GM19438 (cell line): ENCODE measurements at regions not wholly inside any gene's neighbourhood (a gene's known extent, or its start where the extent isn't known, plus 50 kb on each side); places are given as distances from the start of the nearest gene placed in this dataset.

Experiments used
- ATAC-seq: cut with Tn5 transposase; IDR thresholded peaks from one replicate; pipeline ENCODE4 v1.9.1; 2021; ENCODE audit warnings: low read depth; ENCODE audit not compliant: unreplicated experiment

GRCh38 chr9:28868228-28868990 is 1295.1 kb upstream of the C9orf72 start:
- ATAC-seq, result no peak

GRCh38 chr9:28882529-28882928 is 1309.2 kb upstream of the C9orf72 start:
- no peak for ATAC-seq

GRCh38 chr9:28883234-28883633 is 1310.0 kb upstream of the C9orf72 start:
- ATAC-seq, result no peak

GRCh38 chr9:28887188-28887884 is 1314.1 kb upstream of the C9orf72 start:
- ATAC-seq, result no peak

- ATAC-seq, result no peak
These were observed 1315.5 kb upstream of the C9orf72 start for GRCh38 chr9:28888806-28889205.

- no peak for ATAC-seq
These were observed 1319.3 kb upstream of the C9orf72 start for GRCh38 chr9:28892538-28892937.

- ATAC-seq, result no peak
These were observed 1326.0 kb upstream of the C9orf72 start for GRCh38 chr9:28899267-28899666.

- no peak for ATAC-seq
These were observed 1326.6 kb upstream of the C9orf72 start for GRCh38 chr9:28899926-28900325.

- ATAC-seq, result no peak
These were observed 1327.1 kb upstream of the C9orf72 start for GRCh38 chr9:28900406-28900805.

- ATAC-seq, result no peak
These were observed 1336.2 kb upstream of the C9orf72 start for GRCh38 chr9:28909526-28909925.

GRCh38 chr9:28912621-28913020 is 1339.3 kb upstream of the C9orf72 start:
- no peak for ATAC-seq

GRCh38 chr9:28915202-28915930 is 1342.1 kb upstream of the C9orf72 start:
- no peak for ATAC-seq

GRCh38 chr9:28916348-28916747 is 1343.1 kb upstream of the C9orf72 start:
- ATAC-seq, result no peak

GRCh38 chr9:28921857-28922500 is 1348.7 kb upstream of the C9orf72 start:
- no peak for ATAC-seq

GRCh38 chr9:28922891-28923290 is 1349.6 kb upstream of the C9orf72 start:
- no peak for ATAC-seq

GRCh38 chr9:28923351-28923750 is 1350.1 kb upstream of the C9orf72 start:
- ATAC-seq, result no peak

GRCh38 chr9:28925157-28925556 is 1351.9 kb upstream of the C9orf72 start:
- ATAC-seq, result no peak

- no peak for ATAC-seq
These were observed 1353.0 kb upstream of the C9orf72 start for GRCh38 chr9:28926306-28926705.

GRCh38 chr9:28927691-28928090 is 1354.4 kb upstream of the C9orf72 start:
- no peak for ATAC-seq

GRCh38 chr9:28929433-28929832 is 1356.2 kb upstream of the C9orf72 start:
- no peak for ATAC-seq

GRCh38 chr9:28930766-28931165 is 1357.5 kb upstream of the C9orf72 start:
- ATAC-seq, result no peak
